Neural crest cell (in vitro differentiated cells): ENCODE measurements at regions not wholly inside any gene's neighbourhood (a gene's known extent, or its start where the extent isn't known, plus 50 kb on each side); places are given as distances from the start of the nearest gene placed in this dataset.

Experiments used
- DNase-seq: peaks from one replicate; pipeline ENCODE4 v3.0.0; 2021; ENCODE audit warnings: low read depth, mixed read lengths, low spot score
- H3K27ac Mint-ChIP-seq: one replicate; pipeline ENCODE4 v1.8.0; 2021; ENCODE audit warnings: mild to moderate bottlenecking, mixed read lengths; ENCODE audit not compliant: unreplicated experiment
- H3K27me3 Mint-ChIP-seq: 2 replicates; pipeline ENCODE4 v1.8.0; 2021; ENCODE audit warnings: low read depth, mild to moderate bottlenecking, mixed read lengths
- H3K36me3 Mint-ChIP-seq: 2 replicates; pipeline ENCODE4 v1.8.0; 2021; ENCODE audit warnings: low read depth, mild to moderate bottlenecking, mixed read lengths
- H3K4me1 Mint-ChIP-seq: 2 replicates; pipeline ENCODE4 v1.8.0; 2021; ENCODE audit warnings: mixed read lengths
- H3K4me3 Mint-ChIP-seq: one replicate; pipeline ENCODE4 v1.8.0; 2021; ENCODE audit warnings: mild to moderate bottlenecking, mixed read lengths
- H3K9me3 Mint-ChIP-seq: 2 replicates; pipeline ENCODE4 v1.8.0; 2021; ENCODE audit warnings: mixed read lengths
- TF ChIP-seq, protein P1 (sequence below): fragments of 200-600 bp; sonication (generic); conservative IDR thresholded peaks from 2 replicates; pipeline ENCODE4 v1.5.0; 2021; ENCODE audit warnings: antibody characterized with exemption, mild to moderate bottlenecking

GRCh38 chr12:59027199-59027598, 106.9 kb upstream of the LRIG3 start:
- DNase-seq: no peak
- no peak overlapping the region for H3K27ac Mint-ChIP-seq
- no peaks in the 10 kb centered on the region for H3K27me3 Mint-ChIP-seq
- TF ChIP-seq, protein P1, sequence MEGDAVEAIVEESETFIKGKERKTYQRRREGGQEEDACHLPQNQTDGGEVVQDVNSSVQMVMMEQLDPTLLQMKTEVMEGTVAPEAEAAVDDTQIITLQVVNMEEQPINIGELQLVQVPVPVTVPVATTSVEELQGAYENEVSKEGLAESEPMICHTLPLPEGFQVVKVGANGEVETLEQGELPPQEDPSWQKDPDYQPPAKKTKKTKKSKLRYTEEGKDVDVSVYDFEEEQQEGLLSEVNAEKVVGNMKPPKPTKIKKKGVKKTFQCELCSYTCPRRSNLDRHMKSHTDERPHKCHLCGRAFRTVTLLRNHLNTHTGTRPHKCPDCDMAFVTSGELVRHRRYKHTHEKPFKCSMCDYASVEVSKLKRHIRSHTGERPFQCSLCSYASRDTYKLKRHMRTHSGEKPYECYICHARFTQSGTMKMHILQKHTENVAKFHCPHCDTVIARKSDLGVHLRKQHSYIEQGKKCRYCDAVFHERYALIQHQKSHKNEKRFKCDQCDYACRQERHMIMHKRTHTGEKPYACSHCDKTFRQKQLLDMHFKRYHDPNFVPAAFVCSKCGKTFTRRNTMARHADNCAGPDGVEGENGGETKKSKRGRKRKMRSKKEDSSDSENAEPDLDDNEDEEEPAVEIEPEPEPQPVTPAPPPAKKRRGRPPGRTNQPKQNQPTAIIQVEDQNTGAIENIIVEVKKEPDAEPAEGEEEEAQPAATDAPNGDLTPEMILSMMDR: no peak
- no peaks in the 10 kb centered on the region for H3K9me3 Mint-ChIP-seq
- no peaks in the 10 kb centered on the region for H3K4me1 Mint-ChIP-seq
- H3K36me3 Mint-ChIP-seq: no peaks in the 10 kb centered on the region
- H3K4me3 Mint-ChIP-seq: no peak overlapping the region

DNA sequence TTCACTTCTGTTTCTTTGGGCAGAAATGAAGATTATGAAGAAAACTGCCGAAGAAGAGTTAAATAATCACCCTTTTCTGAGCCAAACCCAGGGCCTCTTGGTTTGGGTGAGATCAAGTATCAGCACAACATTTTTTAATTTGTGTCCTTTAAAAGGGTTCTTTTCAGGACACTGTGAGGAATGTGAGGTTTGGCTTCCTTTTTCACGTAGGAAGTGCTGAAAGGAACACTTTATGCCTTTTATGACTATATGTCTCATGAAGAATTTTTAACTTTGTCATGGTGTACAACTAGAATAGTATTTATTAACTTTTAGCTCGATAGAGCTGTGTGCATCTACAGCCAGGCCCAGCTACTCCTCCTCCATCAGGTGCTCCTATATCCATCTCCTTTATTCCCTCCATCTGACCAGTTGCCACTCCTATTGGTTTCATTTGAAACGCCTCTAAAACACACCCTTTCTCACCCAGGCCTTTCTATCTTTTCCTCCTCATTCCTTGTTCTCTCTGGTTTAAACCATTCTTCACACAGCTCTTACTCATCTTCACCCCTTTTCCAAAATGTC, 103.6 kb upstream of the LRIG3 start:
- TF ChIP-seq, protein P1: no peak
- H3K4me3 Mint-ChIP-seq: no peak overlapping the region
- H3K4me1 Mint-ChIP-seq: no peaks in the 10 kb centered on the region
- no peak for DNase-seq
- H3K36me3 Mint-ChIP-seq: no peaks in the 10 kb centered on the region
- peaks cover 3% of the 10 kb centered on the region for H3K9me3 Mint-ChIP-seq
- no peak overlapping the region for H3K27ac Mint-ChIP-seq
- no peaks in the 10 kb centered on the region for H3K27me3 Mint-ChIP-seq

GRCh38 chr12:59020073-59020946, 100.0 kb upstream of the LRIG3 start:
- TF ChIP-seq, protein P1: no peak
- H3K36me3 Mint-ChIP-seq: no peaks in the 10 kb centered on the region
- H3K27ac Mint-ChIP-seq: no peak overlapping the region
- H3K4me3 Mint-ChIP-seq: no peak overlapping the region
- H3K4me1 Mint-ChIP-seq: no peaks in the 10 kb centered on the region
- peaks cover 3% of the 10 kb centered on the region for H3K9me3 Mint-ChIP-seq
- DNase-seq: no peak
- H3K27me3 Mint-ChIP-seq: no peaks in the 10 kb centered on the region

GRCh38 chr12:59014885-59015284, 94.6 kb upstream of the LRIG3 start:
- Mint-ChIP-seq H3K27me3 (no peaks in the 10 kb centered on the region), H3K27ac (no peak overlapping the region), H3K36me3 (no peaks in the 10 kb centered on the region), H3K9me3 (no peaks in the 10 kb centered on the region), H3K4me1 (no peaks in the 10 kb centered on the region), H3K4me3 (no peak overlapping the region)
- TF ChIP-seq, protein P1: no peak
- no peak for DNase-seq

DNA sequence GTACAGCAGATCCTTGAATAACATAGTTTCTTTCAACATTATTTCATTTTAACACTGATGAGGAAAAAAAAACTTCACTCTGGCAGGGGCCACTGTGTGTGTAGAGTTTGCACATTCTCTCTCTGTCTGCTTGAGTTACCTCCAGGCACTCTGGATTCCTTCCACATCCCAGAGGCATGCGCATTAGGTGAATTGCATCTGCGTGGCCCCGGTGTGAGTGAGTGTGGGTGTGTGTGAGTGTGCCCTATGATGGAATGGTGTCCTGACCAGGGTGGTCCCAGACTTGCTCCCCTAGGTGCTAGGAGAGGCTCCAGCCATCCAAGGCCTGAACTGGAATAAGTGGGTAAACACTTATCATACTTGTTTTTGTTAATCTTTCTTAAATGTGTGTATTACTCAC, 90.6 kb upstream of the LRIG3 start:
- DNase-seq: no peak
- Mint-ChIP-seq H3K9me3 (no peaks in the 10 kb centered on the region), H3K27ac (no peak overlapping the region), H3K4me1 (no peaks in the 10 kb centered on the region), H3K4me3 (no peak overlapping the region), H3K27me3 (no peaks in the 10 kb centered on the region), H3K36me3 (no peaks in the 10 kb centered on the region)
- TF ChIP-seq, protein P1: no peak
